ENCODE measurements at regions not wholly inside any gene's neighbourhood (a gene's known extent, or its start where the extent isn't known, plus 50 kb on each side); places are given as distances from the start of the nearest gene placed in this dataset.

DNA sequence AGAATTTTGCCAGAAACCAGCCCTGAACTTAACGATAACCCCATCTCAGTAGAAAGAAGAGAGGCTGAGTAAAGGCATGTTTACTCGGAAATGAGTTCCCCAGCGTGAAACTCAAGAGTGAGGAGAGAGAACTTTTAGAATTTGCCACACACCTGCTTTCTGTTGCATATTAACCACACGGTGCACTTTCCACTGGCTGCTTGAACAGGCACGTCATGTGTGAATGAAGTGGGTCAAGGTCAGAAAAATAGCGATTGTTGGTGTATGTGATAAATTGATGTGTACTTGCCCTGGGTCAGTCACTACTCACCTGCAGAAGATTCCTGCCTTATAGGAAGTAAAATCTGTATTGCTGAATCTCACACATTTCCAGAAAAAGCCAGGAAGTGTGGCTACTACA lies 395.7 kb downstream of the TRIML1 start:
- no peak for DNase-seq (ENCODE audit: low read depth, low spot score)

DNA sequence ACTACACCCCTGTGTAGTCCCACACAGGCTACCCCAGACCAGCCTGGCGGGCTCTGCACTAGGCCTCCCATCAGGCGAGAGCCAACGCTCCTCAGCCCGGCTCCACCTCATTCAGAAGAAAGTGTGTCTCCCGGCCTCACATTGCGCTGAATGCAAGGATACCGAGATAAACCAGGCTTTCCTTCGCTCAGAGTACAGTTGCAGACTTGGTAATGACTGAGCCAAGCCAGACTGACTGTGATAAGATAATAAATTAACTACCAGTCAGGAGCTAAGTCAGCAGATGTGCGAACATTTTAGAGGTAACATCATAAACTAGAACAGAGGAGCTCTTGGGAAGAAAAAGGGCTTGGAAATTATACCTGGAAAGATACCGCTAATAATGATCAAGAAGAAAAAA lies 397.6 kb downstream of the TRIML1 start:
- no peak for DNase-seq (ENCODE audit: low read depth, low spot score)

DNA sequence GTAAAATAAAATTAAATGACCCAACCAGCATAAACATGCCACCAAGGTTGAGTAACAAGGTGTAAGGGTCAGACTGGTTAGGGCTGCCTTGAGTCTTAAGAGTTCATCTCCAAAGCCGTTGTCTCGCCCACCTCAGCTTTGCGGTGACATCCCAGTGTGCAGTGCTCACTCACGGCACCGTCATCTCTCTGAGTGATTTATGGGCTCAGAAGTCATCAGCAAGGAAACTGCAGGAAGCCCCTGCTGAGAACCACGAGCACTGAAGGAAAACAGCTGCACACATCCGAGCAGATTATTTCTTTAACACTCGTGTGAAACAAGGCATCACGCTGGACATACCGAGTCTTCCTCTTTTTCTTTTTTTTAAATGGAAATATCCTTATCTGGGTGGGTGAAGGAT lies 411.1 kb downstream of the TRIML1 start:
- DNase-seq (ENCODE audit: low read depth, low spot score), result no peak

DNA sequence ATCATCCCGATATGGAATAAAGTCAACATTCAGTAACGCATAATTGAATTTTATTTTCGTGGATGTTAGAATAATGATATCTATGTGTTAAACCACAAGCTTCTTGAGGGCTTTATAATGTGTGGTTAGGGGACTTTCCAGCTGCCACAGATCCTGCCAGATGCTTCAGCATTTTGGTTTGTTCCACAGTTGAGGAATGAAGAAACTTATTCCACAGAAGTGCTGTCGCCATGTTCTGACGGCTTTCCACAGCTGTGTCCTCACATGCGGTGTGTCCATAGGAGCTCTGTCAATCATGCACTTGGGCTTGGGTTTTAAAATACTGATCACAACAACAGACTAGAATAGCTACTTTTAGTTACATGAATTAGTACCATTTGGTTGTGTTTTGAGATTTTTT lies 411.9 kb downstream of the TRIML1 start:
- no peak for DNase-seq (ENCODE audit: low read depth, low spot score)

DNA sequence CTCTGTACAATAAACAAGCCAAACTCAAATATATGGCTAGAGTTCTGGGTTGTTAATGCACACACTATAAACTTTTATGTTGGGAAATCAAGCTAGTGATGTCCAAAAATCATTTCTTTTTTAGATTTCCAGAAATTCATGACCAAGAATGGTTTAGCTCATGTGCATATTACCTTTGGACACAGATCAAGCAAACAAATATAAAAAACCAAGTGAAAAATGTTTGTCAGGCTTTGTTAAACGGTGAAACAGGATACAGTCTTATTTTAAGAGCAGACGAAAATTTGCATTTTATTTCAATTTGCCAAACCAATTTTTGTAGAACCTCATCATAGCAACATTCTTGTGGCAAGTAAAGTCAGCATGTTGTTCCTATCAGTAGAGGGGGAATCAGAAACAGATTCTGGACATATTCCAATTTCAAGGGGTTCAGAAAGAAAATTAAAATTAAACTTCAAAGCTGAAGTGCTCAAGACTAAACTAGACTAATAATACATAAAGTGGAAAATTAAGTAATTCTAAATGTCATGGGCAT lies 413.6 kb downstream of the TRIML1 start:
- DNase-seq (ENCODE audit: low read depth, low spot score), result no peak

DNA sequence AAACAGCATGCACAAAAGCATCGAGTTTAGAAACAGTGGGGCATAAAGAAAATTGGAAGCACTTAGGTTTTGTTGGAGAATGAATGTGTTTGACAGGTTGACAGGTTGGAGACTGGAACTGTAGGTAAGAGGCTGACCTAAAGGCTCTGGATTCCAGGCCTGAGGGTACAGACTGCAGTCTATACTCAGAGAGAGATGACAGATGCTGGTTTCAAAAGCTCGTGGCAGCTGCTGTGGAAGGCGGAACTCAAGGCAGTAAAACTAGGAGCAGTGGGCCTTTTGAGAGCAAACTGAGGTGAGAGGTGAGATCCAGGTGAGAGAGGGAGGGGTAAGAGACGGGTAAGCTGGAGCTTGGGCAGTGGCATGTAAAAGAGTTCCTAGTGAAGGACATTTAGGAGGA lies 415.2 kb downstream of the TRIML1 start:
- no peak for DNase-seq (ENCODE audit: low read depth, low spot score)

DNA sequence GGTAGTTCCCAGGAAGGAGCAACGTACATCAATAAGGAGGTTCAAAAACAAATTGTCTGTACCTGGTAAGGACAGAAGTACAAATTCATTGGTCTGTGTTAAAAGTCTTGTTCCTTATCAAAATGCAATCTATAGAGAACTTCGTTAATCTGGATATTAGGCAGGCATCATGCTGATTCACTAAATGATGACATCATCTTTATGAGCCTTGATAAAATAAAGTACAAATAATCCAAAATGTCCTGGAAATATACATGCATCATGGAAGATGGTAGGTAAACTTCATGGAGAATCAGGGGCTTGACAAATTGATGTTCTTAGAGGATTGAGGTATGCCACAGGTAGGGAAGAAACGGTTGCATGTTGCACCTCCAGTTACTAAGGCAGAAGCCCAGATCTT lies 433.9 kb downstream of the TRIML1 start:
- DNase-seq (ENCODE audit: low read depth, low spot score), result no peak

DNA sequence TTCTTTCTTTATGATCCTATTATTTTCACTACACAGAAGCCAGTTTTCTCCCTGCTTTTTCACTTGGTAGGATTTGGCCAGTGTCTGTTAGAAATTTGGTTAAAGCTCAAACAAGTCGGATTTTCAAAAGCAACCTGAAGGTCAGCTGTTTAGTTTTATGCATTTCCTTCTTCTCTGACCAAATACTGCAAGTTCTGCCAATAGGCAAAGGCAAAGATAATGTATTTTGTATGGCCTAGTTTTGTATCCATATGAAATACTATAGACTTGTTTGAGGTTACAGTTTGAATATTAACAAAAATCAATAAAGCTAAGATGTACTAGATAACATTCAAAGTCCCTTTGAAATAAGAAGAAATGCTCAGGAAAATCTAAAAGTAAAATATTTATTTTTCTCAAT lies 439.4 kb downstream of the TRIML1 start:
- DNase-seq (ENCODE audit: low read depth, low spot score), result no peak

DNA sequence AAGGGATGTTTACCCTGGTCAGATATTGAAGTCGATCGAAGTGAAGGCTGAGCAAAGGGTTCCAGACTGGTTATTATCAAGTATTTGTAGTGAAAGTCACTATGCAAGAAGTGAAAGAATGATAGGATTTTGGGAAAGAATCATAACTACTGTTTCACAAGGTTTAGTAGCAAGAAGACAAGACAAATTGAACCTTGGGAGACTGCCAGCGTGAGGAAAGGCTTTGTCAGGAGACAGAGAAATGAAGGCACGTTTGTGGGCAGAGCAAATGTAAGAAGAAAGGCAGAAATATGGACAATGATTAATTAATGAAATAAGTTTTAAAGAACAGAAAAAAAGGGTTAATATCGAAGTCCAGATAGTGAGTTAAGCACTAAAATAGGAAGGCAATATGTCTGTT lies 456.8 kb downstream of the TRIML1 start:
- no peak for DNase-seq (ENCODE audit: low read depth, low spot score)

DNA sequence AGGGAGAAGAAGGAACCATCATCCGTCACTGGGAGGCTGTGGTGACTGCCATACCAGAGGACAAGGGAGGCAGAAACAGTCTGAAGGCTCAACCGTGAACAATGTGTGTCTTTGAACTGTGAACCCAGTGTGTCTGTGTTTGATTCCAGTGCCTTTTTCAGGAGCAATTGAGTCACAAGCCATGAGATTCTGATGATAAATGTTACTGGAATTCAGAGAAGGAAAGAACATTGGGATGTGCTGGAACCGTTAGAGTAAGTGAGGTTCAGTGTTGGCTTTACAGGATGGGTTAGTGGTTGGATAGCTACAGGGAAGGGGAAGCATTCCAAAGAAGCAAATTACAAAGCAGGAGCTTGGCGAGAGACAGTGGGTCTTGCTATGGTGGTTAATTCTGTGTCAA lies 464.4 kb downstream of the TRIML1 start:
- DNase-seq (ENCODE audit: low read depth, low spot score), result no peak

DNA sequence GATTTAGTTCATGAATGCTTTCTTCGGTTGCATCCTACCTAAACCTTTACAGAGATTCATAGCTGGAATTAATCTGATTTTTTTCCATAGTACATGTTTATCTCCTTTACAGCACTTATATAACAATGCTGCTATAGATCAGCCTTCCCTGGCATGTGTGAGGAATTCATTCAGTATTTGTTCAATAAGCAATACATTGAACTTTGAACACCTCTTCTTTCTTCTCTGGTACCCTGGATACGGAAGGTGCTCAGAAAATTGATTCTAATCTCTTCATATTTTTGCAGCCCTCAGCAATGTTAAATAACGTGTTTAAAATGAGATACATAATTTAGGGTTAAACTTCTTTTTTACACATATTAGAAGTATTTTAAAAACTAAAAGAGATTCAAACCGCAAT lies 467.4 kb downstream of the TRIML1 start:
- no peak for DNase-seq (ENCODE audit: low read depth, low spot score)

DNA sequence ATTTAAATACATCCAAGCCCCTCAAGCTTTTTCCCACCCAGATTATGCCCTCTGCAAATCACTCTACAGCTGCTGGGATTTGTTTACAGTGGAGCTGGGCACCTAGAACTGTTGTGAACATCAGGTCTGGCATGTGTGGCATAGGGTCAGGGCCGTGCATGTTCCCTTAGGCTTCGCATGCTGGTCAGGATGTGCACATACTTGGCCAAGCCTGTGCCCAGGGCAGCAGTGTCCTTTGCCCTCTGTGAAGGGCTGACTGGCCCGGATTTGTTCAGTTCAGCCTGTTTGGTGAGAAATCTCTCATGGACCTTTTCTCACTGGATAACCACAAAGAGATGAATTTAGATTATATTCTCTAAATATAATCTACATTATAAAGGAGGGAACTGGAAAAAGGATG lies 471.9 kb downstream of the TRIML1 start:
- DNase-seq (ENCODE audit: low read depth, low spot score), result no peak

DNA sequence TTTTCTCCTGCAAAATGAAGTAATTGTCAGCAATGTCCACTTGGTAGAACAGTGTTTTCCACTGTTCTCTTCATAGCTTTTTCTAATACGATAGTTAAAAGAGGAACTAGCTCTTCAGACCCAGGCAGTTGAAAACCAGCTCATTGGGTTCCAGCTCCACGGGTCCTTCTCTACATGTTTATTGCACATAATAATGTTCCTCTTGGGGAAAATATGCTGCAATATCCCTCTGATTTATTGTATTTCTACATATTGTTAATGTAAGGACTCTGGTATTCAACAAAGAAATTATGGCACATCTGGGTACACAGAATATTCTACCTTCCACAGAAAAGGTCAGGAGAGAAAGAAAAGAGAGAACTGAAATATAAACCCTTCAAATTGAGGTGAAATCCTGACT lies 473.4 kb downstream of the TRIML1 start:
- DNase-seq (ENCODE audit: low read depth, low spot score), result no peak

DNA sequence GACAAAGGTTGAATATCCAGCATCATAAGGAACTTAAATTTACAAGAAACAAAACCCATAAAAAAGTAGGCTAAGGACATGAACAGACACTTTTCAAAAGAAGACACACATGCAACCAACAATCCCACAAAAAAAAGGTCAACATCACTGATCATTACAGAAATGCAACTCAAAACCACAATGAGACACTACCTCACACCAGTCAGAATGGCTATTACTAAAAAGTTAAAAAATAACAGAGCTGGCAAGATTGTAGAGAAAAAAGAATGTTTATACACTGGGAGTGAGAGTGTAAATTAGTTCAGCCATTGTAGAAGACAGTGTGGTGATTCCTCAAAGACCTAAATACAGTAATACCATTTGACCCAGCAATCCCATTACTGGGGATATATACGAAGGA lies 474.7 kb downstream of the TRIML1 start:
- no peak for DNase-seq (ENCODE audit: low read depth, low spot score)

DNA sequence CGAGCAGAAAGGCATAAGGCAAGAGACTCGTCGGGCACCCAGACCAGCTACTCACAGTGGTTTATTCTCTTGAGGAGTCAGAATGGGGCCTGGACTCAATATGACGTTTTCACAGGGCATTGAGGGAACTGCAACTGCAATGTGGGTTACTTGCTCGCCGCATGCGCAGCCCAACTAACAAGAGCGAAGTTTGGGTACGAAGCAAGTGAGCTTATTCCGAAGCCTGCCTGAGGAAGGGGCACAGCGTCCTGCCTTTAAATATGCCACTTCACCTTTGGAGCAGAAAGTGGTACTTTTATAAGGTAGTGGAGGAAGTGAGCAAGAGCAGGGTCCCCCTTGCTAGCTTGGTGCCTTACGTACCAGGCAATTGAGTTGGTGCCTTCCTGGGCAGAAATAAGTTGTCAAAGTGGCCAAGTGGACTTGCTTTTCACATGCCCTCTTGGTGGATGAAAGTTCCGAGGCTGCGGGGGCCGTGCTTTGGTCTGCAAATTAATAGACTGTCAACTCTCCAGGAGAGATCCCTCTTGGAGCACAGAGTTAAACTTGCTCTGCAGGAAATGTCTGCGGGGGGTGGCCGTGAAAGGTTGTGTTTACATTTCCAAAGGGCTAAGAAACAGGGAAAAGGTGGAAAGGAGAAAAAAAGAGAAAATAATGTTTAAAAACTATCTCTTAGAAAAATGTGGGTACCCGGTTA lies 480.4 kb downstream of the TRIML1 start:
- DNase-seq (ENCODE audit: low read depth, low spot score), result no peak

DNA sequence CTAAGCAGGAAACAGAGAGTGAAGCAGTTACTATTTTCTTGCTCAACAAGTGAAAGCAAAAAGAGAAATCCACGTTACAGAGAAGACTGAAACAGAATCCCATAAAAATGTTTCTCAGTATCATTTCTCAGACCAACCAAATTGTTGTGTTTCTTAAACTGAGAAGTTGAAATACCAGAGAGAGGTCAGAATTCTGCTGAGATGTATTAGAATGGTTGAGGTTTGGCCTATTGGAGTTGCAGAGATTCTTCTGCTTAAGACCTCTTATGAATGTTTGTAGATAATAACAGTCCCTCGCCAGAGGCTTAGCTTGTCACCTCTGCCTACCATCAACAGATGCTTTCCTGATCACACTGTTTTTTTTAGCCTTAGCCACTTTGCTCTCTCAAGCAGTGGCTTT lies 481.4 kb downstream of the TRIML1 start:
- no peak for DNase-seq (ENCODE audit: low read depth, low spot score)

DNA sequence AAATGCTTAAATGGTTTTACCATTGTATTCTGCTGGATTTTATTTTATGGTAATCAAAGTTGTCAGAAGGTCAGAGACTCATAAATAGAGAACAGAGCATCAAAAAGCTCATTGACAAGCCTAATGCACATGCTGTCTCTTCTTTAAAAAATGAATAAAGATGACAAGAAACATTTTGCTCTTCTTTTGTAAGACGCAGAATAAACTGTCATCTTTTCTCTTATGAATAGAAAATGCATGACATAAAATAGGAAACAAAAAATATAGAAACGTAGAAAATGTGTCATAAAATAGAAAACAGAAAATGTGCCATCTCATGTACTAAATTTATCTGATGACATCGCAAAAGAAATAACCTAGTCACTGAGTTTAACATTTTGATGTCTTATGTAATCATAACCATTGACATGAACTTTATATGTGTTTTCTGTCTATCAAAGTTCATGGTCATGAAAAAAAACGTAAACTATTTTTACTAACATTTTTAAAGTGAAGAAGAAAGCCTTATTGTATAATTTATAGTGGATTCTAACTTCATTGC lies 484.1 kb downstream of the TRIML1 start:
- no peak for DNase-seq (ENCODE audit: low read depth, low spot score)

DNA sequence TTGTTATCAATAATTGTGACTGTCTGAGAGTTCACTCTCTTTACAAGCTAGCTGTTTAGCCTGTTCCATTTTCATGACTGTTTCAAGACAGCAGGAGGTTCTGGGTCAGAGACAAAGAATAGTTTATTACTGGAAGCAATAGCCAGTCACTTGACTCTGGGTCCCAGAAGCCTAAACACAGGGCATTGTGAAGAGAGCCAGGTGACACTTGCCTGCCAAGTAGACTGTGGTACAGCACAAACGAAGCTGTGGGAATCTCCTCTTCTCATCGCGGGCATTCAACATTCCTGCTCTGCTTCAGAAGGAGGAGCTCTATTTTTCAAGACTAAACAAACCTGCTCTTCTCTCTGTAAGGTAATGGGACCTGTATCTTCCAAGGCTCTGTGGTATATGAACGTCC lies 485.1 kb downstream of the TRIML1 start:
- no peak for DNase-seq (ENCODE audit: low read depth, low spot score)

DNA sequence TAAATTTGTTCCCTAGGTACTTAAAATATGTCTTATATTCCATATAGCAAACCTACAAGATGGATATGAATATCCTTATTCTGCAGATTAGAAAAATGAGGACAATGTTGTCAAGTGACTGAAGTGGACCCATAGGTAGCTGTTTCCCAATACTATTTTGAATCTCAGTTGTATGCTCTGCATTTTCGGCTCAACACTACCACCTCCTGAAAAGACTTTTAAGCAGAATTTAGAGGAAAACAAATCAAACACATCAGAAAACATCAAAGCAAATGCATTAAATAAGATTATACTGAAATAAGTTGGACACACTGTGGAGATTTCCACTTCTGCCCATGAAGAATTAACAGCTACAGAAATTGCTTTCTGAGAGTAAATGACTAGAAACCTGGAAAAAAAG lies 488.7 kb downstream of the TRIML1 start:
- DNase-seq (ENCODE audit: low read depth, low spot score), result no peak

DNA sequence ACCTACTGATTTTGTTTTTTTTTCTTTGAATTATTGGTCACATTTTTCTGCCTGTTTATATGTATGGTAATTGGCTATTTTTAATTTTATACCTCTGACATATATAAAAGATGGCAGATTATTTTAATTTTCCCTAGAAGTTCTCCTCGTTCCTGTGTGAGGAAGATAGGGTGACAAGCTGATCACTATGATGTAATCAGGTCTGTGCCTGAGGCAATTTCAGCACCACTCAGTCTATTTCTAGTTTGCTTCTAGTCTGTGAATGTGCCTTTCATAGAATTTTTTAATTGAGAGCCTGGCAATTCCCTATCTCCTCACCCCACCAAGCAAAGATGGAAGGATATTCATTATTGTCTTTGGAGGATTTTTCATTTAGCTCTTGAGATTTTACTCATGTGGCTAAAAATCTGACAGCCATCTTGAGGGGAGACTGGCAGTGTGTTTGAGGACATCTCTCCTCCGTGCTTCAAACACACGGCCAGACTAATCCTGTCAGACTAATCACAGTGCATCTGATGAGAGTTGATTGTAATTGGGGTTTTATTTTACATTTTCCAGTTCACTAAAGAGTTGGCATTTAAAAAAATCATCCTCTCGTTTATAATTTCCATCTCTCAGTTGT lies 500.3 kb downstream of the TRIML1 start:
- DNase-seq (ENCODE audit: low read depth, low spot score), result no peak

DNA sequence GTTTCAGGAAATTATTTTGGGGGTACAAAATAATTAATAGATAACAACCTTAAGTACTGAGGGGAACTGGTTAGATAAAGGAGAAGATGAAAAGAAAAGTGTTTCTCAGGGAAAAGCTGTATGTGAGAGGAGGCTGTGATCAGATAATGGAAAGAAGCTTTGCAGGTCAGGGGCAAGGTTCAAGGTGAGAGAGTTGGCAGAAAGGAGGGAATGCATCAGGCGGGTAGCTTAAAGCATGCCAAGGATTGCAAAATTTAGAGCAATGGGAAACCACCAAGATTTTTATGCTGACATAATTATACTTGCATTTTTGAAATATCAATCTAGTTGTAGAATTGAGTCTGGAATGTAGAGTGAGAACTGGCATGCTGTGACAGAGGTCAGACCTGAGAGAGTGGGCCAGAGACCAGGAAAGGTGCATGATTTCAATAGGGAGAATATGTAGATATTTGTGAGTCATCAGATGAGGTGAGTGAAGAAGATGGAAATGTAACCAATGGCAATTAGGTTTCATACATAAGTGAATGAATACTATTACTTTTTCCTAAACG lies 508.7 kb downstream of the TRIML1 start:
- no peak for DNase-seq (ENCODE audit: low read depth, low spot score)

DNA sequence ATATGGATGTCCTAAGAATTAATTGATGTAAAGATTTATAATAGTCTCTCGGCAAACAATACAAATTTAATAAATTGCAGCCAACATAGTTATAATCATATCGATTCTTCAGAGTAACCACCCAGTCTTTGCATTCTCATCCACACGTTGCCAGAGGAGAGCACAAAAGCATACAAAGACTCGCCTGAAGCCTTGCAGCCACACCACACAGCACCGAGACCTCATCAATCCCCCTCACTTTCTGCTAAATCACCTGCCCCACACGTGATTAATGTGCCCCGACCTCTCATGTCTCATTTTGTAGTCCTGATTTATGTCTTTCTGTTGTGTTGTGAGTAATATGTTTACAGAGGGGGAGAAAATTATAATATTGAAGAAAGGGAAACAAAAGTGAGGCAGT lies 510.4 kb downstream of the TRIML1 start:
- no peak for DNase-seq (ENCODE audit: low read depth, low spot score)

DNA sequence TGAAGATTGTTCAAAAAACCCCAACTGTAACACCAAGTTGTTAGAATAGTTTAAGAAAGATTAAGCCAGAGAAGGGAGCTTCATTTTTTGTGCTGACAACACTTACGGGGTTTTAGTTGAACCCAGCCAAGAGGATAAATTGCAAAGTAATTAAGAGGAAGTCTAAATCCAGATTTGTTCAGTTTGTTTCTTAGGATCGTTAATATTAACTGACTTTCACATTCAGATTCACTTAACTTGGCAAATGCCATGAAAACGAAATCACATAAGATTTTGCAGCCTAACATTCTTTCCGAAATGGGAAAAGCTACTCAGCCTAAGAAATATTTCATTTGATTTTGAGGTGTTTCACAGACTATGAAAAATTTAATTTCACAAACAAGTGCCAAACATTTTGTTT lies 511.3 kb downstream of the TRIML1 start:
- DNase-seq (ENCODE audit: low read depth, low spot score), result no peak
